ELR (cell line): ENCODE measurements at regions not wholly inside any gene's neighbourhood (a gene's known extent, or its start where the extent isn't known, plus 50 kb on each side); places are given as distances from the start of the nearest gene placed in this dataset.
"Not testable (repeated sequence)": the region's sequence is repeated elsewhere in the genome, so short reads cannot be mapped to it uniquely, and the experiment has no call there.

Source experiments
- DNase-seq: peaks from one replicate; pipeline ENCODE4 v3.0.0-alpha.2; 2015; ENCODE audit warnings: low read depth

DNA sequence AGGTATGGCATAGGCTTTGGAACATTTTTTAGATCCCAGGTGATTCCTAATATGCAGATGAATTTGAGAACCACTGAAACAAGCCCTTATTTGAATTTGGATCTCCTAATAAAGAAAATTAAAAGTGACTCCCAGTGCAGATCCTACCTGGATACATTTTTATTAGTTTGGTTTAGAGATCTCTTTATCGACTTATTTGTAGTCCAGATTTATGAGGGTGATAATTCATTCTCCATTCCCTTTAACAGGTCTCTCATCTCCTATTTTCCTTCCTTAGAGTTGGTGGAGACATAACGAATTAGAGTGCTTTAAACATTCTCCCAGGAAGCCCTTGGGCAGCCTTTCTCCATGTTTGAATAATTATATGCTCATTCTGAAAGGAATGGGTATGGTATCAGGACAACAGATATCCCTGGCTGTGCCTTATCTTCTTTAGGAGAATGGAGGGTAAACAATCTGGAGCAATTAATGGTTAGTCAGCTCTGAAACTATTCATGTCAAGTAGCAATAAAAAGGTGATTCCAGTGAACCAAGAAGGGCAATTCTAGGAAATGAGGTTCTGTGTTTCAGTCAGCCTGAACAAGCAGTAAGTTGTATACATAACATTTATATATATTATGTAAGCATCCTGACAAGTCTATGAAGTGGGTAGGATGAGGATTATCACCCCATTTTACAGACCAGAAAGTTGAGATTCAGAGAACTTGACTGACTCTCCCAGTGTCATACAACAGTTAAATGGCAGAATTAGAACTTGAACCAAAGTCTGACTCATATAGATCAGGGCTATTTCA is 53.9 kb upstream of the RCE1 start:
- DNase-seq, result peak; percentile 10

DNA sequence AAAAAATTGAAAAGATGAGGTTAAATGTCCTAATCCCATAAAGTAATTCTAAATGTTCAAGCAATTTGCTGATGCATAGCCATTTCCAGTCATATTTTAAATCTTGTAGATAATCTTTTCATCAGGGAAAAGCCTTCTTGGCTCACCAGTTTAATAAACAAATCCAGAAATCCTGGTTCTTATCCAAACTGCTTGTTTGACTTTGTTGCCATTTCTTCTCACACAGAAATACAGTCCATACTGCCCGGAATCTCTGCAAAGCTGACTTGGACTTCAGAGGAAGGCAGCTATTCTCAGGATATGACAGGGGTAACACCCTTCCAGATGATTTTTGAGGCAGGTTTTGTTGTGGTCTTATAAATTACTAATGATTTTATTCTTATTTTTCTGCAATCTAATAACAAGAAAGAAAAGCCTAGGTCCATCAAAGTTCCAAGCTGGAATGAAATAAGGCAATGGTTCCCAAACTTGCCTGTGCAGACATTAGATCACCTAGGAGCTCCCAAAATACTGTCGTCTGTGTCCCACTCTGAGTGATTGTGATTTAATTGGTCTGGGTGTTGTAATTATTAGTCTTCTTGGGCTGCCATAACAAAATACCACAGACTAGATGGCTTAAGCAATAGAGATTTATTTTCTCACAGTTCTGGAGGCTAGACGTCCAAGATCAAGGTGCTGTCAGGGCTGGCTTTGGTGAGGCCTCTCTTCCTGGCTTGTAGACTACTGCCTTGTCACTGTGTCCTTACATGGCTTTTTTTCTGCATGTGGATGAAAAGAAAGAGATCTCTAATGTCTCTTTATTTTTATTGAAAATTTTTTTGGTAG is 55.1 kb upstream of the RCE1 start:
- DNase-seq, result no peak

DNA sequence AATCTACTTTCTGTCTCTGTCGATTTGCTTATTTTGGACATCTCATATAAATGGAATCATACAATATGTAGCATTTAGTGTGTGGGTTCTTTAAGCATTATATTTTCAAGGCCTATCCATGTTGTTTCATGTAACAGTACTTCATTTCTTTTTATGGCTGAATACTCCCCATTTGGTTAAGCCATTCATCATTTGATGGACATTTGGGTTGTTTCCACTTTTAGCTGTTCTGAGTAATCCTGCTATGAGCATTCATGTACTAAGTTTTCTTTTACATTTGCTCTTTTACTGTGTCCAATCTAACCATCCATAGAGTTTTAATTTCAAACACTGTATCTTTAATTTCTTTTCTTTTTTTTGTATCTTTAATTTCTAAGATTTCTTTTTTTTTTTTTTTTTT is 55.6 kb upstream of the SPTBN2 start:
- DNase-seq, result no peak

DNA sequence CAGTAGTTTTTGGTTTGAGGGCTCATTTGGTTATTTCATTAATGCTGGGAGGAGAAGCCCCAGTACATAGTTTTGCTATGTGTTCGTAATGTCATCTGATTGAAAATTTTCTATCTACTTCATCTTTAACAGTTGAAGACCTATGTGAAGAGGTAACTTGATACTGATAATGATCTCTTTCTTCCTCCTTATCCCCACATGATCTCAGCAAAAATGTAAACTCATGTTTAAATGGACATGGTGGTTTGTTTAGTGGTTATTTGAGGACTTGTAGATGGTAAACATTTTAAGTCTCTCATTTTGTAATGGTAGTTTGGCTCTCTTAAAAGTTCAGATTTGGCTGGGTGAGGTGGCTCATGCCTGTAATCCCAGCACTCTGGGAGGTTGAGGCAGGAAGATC is 53.7 kb upstream of the SPTBN2 start:
- DNase-seq, result no peak

DNA sequence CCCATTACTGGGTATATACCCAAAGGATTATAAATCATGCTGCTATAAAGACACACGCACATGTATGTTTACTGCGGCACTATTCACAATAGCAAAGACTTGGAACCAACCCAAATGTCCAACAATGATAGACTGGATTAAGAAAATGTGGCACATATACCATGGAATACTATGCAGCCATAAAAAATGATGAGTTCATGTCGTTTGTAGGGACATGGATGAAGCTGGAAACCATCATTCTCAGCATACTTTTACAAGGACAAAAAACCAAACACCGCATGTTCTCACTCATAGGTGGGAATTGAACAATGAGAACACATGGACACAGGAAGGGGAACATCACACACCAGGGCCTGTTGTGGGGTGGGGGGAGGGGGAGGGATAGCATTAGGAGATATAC is 50.6 kb upstream of the SPTBN2 start:
- DNase-seq, result not testable (repeated sequence)
